Epithelial cell of proximal tubule (primary cell): ENCODE measurements at regions not wholly inside any gene's neighbourhood (a gene's known extent, or its start where the extent isn't known, plus 50 kb on each side); places are given as distances from the start of the nearest gene placed in this dataset.

Source experiments
- DNase-seq: peaks from one replicate; pipeline ENCODE4 v3.0.0-alpha.2; 2011; ENCODE audit warnings: low read depth
- H3K4me3 ChIP-seq: 2 replicates; pipeline ENCODE4 v1.5.1; 2011; ENCODE audit warnings: low read depth, mild to moderate bottlenecking, low read length
- CTCF ChIP-seq: conservative IDR thresholded peaks from 2 replicates; pipeline ENCODE4 v1.5.1; 2012; ENCODE audit warnings: low read depth, mild to moderate bottlenecking, low read length

- H3K4me3 ChIP-seq: no peak overlapping the region
- TF ChIP-seq CTCF: no peak
- DNase-seq: no peak
These were observed 133.4 kb downstream of the ATG4C start for GRCh38 chr1:62917314-62917713.

GRCh38 chr1:62917805-62918204 is 133.9 kb downstream of the ATG4C start:
- TF ChIP-seq CTCF: no peak
- H3K4me3 ChIP-seq: no peak overlapping the region
- no peak for DNase-seq

GRCh38 chr1:62918700-62919099 is 134.8 kb downstream of the ATG4C start:
- H3K4me3 ChIP-seq: no peak overlapping the region
- no peak for TF ChIP-seq CTCF
- DNase-seq: no peak

- no peak for DNase-seq
- no peak overlapping the region for H3K4me3 ChIP-seq
- TF ChIP-seq CTCF: no peak
These were observed 138.1 kb downstream of the ATG4C start for GRCh38 chr1:62922006-62922405.

- no peak for DNase-seq
- no peak for TF ChIP-seq CTCF
- no peak overlapping the region for H3K4me3 ChIP-seq
These were observed 141.3 kb downstream of the ATG4C start for GRCh38 chr1:62924983-62925790.

GRCh38 chr1:62926681-62927252 is 142.8 kb downstream of the ATG4C start:
- DNase-seq: no peak
- no peak overlapping the region for H3K4me3 ChIP-seq
- peak; percentile 51 for TF ChIP-seq CTCF

- no peak for DNase-seq
- no peak for TF ChIP-seq CTCF
- no peak overlapping the region for H3K4me3 ChIP-seq
These were observed 145.0 kb downstream of the ATG4C start for GRCh38 chr1:62928885-62929284.
